ENCODE measurements at regions not wholly inside any gene's neighbourhood (a gene's known extent, or its start where the extent isn't known, plus 50 kb on each side); places are given as distances from the start of the nearest gene placed in this dataset.

DNA sequence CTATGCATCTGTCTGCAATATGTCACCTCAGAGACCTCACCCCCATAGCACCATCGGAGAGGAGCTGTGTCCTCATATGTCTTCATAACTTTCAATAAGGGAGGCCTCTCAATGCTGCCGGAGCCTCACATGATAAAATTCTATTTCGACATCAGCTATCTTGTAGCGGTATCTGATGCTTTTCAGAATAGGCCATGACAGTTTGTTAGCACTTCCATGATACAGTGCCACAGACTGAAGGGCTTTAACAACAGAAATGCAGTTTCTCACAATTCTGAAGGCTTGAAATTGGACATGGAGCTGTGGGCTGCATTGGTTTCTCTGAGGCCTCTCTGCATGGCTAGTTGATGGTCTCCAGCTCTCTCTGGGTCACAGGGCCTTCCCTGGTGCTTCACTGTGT is 125.0 kb upstream of the PZP start:
- intact Hi-C loops (cut with DNase I) = no loop called here
- no peak for DNase-seq
- TF ChIP-seq, protein P1, sequence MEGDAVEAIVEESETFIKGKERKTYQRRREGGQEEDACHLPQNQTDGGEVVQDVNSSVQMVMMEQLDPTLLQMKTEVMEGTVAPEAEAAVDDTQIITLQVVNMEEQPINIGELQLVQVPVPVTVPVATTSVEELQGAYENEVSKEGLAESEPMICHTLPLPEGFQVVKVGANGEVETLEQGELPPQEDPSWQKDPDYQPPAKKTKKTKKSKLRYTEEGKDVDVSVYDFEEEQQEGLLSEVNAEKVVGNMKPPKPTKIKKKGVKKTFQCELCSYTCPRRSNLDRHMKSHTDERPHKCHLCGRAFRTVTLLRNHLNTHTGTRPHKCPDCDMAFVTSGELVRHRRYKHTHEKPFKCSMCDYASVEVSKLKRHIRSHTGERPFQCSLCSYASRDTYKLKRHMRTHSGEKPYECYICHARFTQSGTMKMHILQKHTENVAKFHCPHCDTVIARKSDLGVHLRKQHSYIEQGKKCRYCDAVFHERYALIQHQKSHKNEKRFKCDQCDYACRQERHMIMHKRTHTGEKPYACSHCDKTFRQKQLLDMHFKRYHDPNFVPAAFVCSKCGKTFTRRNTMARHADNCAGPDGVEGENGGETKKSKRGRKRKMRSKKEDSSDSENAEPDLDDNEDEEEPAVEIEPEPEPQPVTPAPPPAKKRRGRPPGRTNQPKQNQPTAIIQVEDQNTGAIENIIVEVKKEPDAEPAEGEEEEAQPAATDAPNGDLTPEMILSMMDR (IDR thresholded peaks at IDR 0.05) = no peak
- TF ChIP-seq POLR2AphosphoS5 (IDR thresholded peaks at IDR 0.05) (no peak), EP300 (IDR thresholded peaks at IDR 0.05) (no peak), POLR2A (IDR thresholded peaks at IDR 0.05) (no peak)
- Histone ChIP-seq H3K9me3 (no peaks in the 10 kb centered on the region), H3K27ac (no peak overlapping the region), H3K27me3 (no peaks in the 10 kb centered on the region), H3K36me3 (no peaks in the 10 kb centered on the region), H3K4me3 (no peak overlapping the region), H3K4me1 (peaks cover 0 to 7% (median 0%) of the 10 kb centered on the region in 4 donors)
- WGBS, 2 donors = 94% methylated on average over 4 of the region's 4 CpGs

DNA sequence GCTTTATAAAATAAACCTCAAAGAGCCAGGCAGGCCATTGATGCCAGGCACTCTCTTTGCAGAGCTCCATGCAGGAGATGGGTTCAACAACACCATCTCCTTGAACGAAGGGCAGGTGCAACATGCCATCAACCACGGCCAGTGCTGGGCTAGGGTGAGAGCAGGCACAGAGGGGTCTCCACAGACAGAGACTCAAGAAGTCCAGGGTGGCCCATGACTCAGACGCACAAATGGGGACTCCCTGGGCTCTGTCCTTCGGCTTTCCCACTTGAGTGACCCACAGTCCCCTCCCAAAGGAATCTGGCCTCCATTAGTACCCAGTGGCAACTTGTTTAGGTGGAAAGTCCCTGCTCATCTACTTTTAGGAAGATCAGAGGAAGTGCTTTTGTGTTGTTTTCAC is 124.4 kb upstream of the PZP start:
- H3K27ac ChIP-seq = no peak overlapping the region
- TF ChIP-seq POLR2A (IDR thresholded peaks at IDR 0.05) = no peak
- intact Hi-C loops (cut with DNase I) = no loop called here
- H3K4me1 ChIP-seq = peaks cover 0 to 7% (median 0%) of the 10 kb centered on the region in 4 donors
- H3K9me3 ChIP-seq = no peaks in the 10 kb centered on the region
- WGBS, 2 donors = 82% methylated on average over 4 of the region's 4 CpGs
- DNase-seq = no peak
- H3K4me3 ChIP-seq = no peak overlapping the region
- no peaks in the 10 kb centered on the region for H3K27me3 ChIP-seq
- no peaks in the 10 kb centered on the region for H3K36me3 ChIP-seq

DNA sequence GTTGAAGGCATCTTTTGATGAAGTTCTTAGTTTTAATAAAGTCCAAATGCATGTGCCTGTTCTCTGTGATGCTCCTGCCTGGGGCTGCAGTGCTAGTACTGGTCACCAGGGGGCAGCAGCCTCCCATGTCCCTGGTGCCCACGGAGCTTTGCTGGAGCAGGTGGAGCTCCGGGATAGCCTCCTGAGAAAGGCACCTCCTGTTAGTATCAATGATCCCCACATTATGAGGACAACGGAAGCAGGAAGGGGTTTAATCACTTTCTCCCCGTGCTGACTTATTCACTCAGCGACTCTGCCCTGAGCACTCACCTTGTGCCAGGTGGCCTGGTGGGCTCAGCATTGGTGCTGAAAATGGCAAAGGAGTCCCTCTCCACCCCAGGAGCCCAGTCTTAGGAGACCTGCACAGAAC is 123.0 kb upstream of the PZP start:
- Histone ChIP-seq H3K27me3 (no peaks in the 10 kb centered on the region), H3K4me1 (peaks cover 0 to 7% (median 0%) of the 10 kb centered on the region in 4 donors), H3K4me3 (no peak overlapping the region), H3K27ac (no peak overlapping the region), H3K36me3 (no peaks in the 10 kb centered on the region), H3K9me3 (no peaks in the 10 kb centered on the region)
- DNase-seq = no peak
- TF ChIP-seq POLR2A (IDR thresholded peaks at IDR 0.05) = no peak
- TF ChIP-seq, protein P1 (IDR thresholded peaks at IDR 0.05) = peak; percentile 72 to 95 (median 83)
- no peak for TF ChIP-seq POLR2AphosphoS5 (IDR thresholded peaks at IDR 0.05)
- intact Hi-C loops (cut with DNase I) = loop anchor here (2.0 kb wide), 2 partner anchors 138 to 378 kb away; no protein-coding TSS in a partner anchor
- 7 to 13% methylated on average over 5 of the region's 5 CpGs for WGBS, 2 donors

DNA sequence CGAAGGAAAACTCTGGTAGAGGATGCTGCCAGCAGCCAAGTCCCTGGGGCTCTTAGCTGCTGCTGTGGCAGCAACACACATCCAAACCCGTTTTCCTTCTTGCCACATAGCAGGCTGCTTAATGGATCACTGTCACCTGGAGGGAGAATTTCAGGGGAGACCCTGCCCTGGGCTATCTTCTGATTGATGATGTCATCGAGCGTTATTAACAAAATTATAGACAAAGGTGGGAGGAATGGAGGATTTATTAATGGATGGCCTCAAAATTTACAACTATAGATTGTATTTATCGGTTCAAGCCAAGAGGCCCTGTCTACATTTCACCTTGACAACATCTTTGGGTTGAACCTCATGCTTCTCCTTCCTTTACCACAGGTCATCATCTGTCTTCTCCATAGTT is 120.8 kb upstream of the PZP start:
- intact Hi-C loops (cut with DNase I) = no loop called here
- TF ChIP-seq EP300 (IDR thresholded peaks at IDR 0.05) = no peak
- TF ChIP-seq POLR2AphosphoS5 (IDR thresholded peaks at IDR 0.05) = no peak
- TF ChIP-seq, protein P1 (IDR thresholded peaks at IDR 0.05) = no peak
- Histone ChIP-seq H3K27ac (no peak overlapping the region), H3K4me1 (peaks cover 0 to 3% (median 0%) of the 10 kb centered on the region in 4 donors), H3K27me3 (no peaks in the 10 kb centered on the region), H3K4me3 (no peak overlapping the region), H3K36me3 (no peaks in the 10 kb centered on the region), H3K9me3 (no peaks in the 10 kb centered on the region)
- no peak for DNase-seq
- 93% methylated on average over 5 of the region's 5 CpGs for WGBS, 2 donors

DNA sequence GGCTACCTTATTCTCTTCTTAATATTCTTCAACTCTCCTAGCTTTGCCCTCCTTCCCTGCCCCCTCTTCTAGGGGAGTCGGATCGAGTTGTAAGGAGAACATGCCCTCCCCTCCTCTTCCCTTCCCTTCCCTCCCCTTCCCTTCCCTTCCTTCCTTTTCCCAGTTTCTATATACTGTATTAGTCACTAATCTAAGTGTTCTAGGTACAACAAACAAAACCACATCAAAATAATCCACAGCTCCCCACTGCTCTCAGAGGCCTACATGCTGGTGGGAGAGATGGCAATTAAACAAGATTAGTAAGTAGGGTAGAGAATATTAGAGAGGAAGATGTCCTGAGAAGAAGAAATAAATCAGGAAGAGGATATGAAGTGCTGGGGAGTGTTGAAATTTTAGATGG is 119.9 kb upstream of the PZP start:
- H3K4me1 ChIP-seq = no peaks in the 10 kb centered on the region
- no peak for DNase-seq
- H3K27me3 ChIP-seq = no peaks in the 10 kb centered on the region
- 66 to 80% methylated on average over 2 of the region's 2 CpGs for WGBS, 2 donors
- no peaks in the 10 kb centered on the region for H3K36me3 ChIP-seq
- no peak overlapping the region for H3K4me3 ChIP-seq
- intact Hi-C loops (cut with DNase I) = no loop called here
- TF ChIP-seq, protein P1 (IDR thresholded peaks at IDR 0.05) = no peak
- TF ChIP-seq POLR2AphosphoS5 (IDR thresholded peaks at IDR 0.05) = no peak
- TF ChIP-seq EP300 (IDR thresholded peaks at IDR 0.05) = no peak
- no peak for TF ChIP-seq POLR2A (IDR thresholded peaks at IDR 0.05)
- no peaks in the 10 kb centered on the region for H3K9me3 ChIP-seq
- H3K27ac ChIP-seq = no peak overlapping the region
